GM19468 (cell line): ENCODE measurements at regions not wholly inside any gene's neighbourhood (a gene's known extent, or its start where the extent isn't known, plus 50 kb on each side); places are given as distances from the start of the nearest gene placed in this dataset.

Experiments used
- ATAC-seq: cut with Tn5 transposase; IDR thresholded peaks from one replicate; pipeline ENCODE4 v1.9.1; 2021; ENCODE audit warnings: mild to moderate bottlenecking, moderate library complexity, moderate number of reproducible peaks; ENCODE audit not compliant: unreplicated experiment; ENCODE audit errors: extremely low read depth

GRCh38 chr13:33454844-33455705 lies 169.5 kb upstream of the STARD13 start:
- ATAC-seq: no peak

DNA sequence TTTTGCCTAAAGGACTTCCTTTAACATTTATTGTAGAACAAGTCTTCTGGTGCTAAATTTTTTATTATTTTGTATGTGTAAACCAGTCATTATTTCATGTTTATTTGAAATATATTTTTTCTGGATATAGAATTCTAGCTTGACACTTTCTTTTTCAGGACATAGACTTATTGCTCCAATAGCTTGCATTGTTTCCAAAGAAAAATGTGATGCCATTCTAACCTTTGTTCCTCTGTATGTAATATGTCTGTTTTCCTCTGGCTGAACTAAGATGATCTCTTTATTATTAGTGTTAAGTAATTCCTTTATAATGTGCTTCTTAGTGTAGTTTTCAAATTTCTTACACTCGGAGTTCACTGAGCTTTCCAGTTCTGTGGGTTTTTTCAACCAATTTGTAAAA lies 174.1 kb upstream of the STARD13 start:
- ATAC-seq: no peak

DNA sequence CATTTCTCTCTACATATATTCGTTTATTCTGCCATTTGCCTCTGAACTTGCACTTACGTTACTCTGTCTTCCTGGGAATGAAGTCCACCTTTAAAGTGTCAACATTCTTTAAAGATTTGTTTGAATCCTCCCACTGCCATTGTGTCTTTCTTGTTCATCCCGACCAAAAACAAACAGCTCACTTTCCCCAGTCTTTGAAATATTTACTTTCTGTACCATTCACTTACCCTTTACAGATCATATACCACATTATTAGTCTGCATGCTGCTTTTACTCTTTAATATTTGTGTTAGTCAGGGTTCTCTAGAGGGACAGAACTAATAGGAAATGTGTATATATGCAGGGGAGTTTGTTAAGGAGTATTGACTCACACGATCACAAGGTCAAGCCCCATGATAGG lies 176.6 kb upstream of the STARD13 start:
- no peak for ATAC-seq

DNA sequence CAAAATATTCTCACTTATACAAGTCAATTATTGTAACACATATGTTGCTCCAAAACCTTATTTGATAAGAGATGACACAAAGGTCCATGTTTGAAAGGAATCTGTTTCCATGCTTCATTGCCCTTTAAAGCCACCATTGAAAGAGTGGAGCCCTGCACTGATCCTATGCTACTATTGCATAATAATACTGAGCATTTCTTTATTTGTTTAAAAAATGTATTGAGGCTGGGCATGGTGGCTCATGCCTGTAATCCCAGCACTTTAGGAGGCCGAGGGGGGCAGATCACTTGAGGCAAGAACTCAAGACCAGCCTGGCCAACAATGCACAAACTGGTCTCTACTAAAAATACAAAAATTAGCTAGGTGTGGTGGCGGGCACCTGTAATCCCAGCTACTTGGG lies 178.8 kb upstream of the STARD13 start:
- no peak for ATAC-seq

GRCh38 chr13:33466262-33466661 lies 180.7 kb upstream of the STARD13 start:
- ATAC-seq: no peak

DNA sequence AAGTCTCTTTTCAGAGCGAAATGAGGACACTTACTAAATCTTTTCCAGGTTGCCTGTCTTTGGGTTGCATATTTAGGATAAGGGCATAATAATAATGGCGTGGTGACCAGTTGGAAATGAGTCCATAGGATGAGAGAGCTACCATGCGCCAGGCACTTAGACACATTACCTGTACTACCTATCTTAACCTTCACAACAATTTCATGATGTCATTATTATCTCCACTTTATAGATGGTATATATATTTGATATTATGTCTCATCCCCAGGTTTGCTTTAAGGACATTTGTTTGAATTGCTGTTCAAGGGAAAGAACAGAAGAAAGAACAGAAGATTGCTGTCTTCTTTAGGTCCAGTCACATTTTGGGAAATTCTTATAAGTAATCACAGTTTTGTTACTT lies 182.0 kb upstream of the STARD13 start:
- ATAC-seq: no peak

GRCh38 chr13:33471204-33471603 lies 185.6 kb upstream of the STARD13 start:
- ATAC-seq: no peak

DNA sequence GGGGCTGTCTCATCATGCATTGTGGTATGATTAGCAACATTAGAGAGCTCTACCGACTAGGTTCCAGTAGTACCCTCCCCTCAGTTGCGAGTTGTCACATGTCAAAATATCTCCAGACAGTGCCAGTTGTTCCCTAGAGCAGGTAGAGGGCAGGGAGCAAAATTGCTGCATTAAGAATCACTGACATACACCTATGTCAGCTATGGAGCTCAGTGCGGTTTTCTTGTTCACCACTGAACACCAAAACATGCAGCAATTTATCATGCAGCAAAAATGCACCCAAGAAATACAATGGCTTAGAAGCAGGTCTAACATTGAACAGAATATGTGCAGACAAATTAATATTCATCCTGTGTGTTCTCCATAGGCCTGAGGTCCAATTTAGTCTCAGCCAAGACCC lies 186.9 kb upstream of the STARD13 start:
- ATAC-seq: no peak

- ATAC-seq: no peak
These were observed 193.6 kb upstream of the STARD13 start for GRCh38 chr13:33479105-33479504.

DNA sequence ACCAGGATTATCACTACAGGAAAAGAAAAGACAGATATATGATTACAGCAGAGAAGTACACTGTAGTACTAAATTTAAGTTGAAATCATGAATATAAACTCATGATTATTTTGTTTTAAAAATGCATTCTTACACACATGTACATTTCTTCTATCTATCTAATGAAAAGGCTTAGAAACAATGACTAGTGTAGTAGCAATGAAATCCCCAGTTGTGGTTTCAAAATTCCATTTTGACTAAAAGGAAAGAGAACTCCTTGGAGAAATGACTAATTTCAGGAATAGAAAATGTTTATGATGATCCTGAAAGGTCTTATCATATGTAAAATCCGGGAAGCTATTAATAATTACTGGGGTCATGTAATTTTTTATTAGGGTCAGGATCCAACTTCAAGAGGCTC lies 195.0 kb upstream of the STARD13 start:
- ATAC-seq: no peak

GRCh38 chr13:33483471-33483870 lies 197.9 kb upstream of the STARD13 start:
- no peak for ATAC-seq

GRCh38 chr13:33485247-33485646 lies 199.7 kb upstream of the STARD13 start:
- no peak for ATAC-seq

DNA sequence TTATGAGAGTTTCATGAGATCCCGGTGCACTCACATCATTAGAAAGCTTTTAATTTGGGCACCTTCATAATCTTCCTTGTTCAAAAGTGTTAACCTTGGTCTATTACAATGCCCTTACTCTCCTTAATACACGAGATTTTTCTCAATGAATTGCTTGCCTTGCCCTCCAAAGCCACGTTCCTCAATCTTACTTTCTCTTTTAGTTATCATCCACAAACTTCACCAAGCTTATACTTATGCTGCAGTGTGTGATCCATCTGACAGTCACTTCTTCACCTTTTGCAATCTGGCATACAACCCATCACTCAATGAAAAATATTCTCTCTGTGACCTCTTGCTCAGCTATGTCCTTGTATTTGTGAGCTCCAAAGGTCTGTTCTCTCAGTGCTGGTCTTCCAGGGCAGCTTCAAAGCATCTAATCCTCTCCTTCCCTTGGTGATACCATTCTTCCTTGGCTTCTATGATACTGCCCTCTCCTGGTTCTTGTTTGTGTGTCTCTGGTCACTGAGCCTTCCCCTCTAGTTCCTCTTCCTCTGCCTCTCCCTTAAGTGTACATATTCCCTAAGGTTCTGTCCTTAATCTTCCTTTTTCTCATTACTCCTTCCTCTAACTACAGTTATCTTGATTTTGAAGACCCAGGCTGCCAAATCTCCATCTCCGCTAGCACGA lies 202.2 kb upstream of the STARD13 start:
- no peak for ATAC-seq

GRCh38 chr13:33489563-33489962 lies 204.0 kb upstream of the STARD13 start:
- no peak for ATAC-seq

- ATAC-seq: no peak
These were observed 205.1 kb upstream of the STARD13 start for GRCh38 chr13:33490461-33491327.

DNA sequence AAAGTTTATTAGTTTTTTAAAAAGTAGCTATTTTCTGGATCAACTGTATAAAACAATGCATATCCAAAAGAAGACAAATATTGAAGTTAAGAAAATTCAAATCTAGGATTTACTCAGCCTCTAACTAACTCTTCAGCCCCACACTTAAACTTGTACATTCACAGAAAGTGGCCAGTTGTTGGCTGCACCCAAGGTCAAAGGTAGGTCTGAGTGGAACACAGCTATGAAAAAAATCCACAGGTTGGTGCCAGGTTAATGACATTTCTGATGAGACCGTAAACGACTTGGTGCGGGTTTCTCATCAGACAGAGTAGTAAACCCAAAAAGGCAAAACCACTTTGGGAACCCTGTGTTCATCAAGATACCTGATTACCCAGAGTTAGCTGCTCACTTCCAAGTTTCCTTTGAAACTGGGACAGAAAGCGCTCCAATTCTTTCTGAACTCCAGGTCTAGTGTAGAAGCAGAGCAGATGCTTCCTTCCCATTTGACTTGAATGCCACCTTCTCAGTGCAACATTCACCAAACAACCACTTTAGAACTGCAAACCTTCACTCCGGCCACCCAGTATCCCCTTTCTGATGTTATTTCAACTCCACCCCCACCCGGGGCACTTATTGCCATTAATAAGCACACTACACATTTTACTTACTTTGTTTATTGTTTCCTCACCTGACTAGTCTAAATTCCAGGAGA lies 208.3 kb upstream of the STARD13 start:
- no peak for ATAC-seq

DNA sequence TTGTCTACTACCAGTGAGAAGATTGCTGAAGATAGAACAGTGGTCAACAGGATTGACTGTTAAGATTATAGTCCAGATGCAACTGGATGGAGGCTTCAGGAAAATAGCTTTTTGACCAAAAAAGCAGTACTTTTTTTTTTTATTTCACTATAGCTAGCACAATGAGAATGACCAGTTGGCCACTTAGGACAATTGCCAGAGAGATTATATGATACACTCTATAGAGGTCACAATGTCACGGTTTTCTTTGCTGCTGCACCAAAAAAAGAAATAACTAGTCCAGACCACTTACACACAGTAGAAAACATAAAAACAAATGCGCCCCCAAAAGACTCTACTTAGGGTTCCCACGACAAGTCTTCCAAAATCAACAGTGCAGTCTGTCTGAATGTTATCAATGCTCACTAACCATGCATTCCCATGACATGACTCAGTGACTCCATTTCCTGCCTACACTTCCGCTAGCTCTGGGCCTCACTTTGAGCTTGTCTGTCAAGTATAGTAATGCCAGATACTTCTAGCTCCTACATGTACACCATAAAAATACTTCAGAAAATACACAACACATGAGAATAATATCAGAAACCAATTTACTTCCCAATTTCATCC lies 209.1 kb upstream of the STARD13 start:
- ATAC-seq: no peak

DNA sequence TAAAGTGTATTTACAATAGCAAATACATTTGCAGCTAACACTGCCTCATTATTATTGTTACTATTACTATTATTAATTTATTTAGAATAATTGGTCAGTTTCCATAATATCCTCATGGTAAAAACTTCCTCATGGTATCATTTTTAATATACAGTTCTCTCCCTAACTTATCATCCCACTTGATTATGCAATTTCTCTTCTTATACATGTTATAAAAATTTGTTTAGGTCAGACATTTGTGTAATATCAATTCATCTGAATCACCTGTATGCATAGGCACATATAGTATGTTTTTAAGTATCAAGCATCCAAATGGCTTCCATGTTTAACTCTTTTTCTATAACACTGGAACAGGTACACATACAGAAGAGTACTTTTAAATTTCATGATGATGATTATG lies 210.8 kb upstream of the STARD13 start:
- ATAC-seq: no peak

GRCh38 chr13:33497146-33497845 lies 211.7 kb upstream of the STARD13 start:
- no peak for ATAC-seq
